ENCODE measurements at regions not wholly inside any gene's neighbourhood (a gene's known extent, or its start where the extent isn't known, plus 50 kb on each side); places are given as distances from the start of the nearest gene placed in this dataset.

DNA sequence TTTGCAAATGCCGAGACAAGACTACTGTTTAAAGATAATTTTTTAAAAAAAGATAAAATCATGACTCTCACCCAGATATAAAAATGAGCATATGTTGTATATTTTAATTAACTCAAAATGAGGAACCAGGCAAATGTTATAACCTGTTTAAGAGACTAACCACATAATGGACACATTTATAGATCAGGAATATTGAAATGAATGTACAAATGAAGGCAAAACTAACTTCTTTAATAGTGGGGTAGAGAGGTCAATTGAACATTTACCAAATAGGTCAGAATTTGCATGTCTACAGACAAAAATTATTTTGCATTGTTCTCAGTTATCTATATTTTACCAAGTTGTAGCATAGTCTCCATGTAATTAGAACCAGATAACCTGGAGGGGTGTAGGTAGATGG lies 134.3 kb upstream of the PFN2 start:
- TF ChIP-seq SREBF2 (IDR thresholded peaks at IDR 0.05): no peak
- TF ChIP-seq ZNF302 (CRISPR knock-in tag; IDR thresholded peaks at IDR 0.05): no peak
- no peak for TF ChIP-seq EP300 (IDR thresholded peaks at IDR 0.05)
- no peak for TF ChIP-seq CHD2 (IDR thresholded peaks at IDR 0.05; ENCODE audit: low read length, partially characterized antibody)
- no peak for TF ChIP-seq ESRRA (IDR thresholded peaks at IDR 0.05; ENCODE audit: borderline replicate concordance, low read length)
- TF ChIP-seq, protein P1, sequence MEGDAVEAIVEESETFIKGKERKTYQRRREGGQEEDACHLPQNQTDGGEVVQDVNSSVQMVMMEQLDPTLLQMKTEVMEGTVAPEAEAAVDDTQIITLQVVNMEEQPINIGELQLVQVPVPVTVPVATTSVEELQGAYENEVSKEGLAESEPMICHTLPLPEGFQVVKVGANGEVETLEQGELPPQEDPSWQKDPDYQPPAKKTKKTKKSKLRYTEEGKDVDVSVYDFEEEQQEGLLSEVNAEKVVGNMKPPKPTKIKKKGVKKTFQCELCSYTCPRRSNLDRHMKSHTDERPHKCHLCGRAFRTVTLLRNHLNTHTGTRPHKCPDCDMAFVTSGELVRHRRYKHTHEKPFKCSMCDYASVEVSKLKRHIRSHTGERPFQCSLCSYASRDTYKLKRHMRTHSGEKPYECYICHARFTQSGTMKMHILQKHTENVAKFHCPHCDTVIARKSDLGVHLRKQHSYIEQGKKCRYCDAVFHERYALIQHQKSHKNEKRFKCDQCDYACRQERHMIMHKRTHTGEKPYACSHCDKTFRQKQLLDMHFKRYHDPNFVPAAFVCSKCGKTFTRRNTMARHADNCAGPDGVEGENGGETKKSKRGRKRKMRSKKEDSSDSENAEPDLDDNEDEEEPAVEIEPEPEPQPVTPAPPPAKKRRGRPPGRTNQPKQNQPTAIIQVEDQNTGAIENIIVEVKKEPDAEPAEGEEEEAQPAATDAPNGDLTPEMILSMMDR (IDR thresholded peaks at IDR 0.05): no peak

Measured in A549 (cell line).